H9 (cell line): ENCODE measurements at regions not wholly inside any gene's neighbourhood (a gene's known extent, or its start where the extent isn't known, plus 50 kb on each side); places are given as distances from the start of the nearest gene placed in this dataset.

ENCODE experiments used
- DNase-seq: peaks from one replicate; pipeline ENCODE4 v3.0.0-alpha.2; 2017
- H2AFZ ChIP-seq: one replicate; pipeline ENCODE4 v1.6.1; 2013; ENCODE audit warnings: mild to moderate bottlenecking, low read length, control low read depth, moderate library complexity
- H2AK5ac ChIP-seq: 2 replicates; pipeline ENCODE4 v1.6.1; 2013; ENCODE audit warnings: low read length, control low read depth, mixed read lengths; ENCODE audit not compliant: insufficient read length
- H2BK120ac ChIP-seq: one replicate; pipeline ENCODE4 v1.6.1; 2013; ENCODE audit warnings: low read depth, mild to moderate bottlenecking, low read length, control low read depth, inconsistent platforms; ENCODE audit not compliant: poor library complexity, severe bottlenecking
- H2BK12ac ChIP-seq: 2 replicates; pipeline ENCODE4 v1.6.1; 2013; ENCODE audit warnings: low read length, control low read depth, mixed read lengths, low read depth; ENCODE audit not compliant: insufficient read length
- H2BK15ac ChIP-seq: 2 replicates; pipeline ENCODE4 v1.6.1; 2013; ENCODE audit warnings: low read depth, low read length, control low read depth
- H2BK20ac ChIP-seq: one replicate; pipeline ENCODE4 v1.6.1; 2013; ENCODE audit warnings: low read depth, mild to moderate bottlenecking, low read length, control low read depth, inconsistent platforms; ENCODE audit not compliant: poor library complexity, severe bottlenecking
- H2BK5ac ChIP-seq: 2 replicates; pipeline ENCODE4 v1.6.1; 2013; ENCODE audit warnings: low read length, control low read depth, mixed read lengths; ENCODE audit not compliant: insufficient read length
- H3K14ac ChIP-seq: 2 replicates; pipeline ENCODE4 v1.6.1; 2013; ENCODE audit warnings: low read length, control low read depth; ENCODE audit not compliant: insufficient read depth
- H3K18ac ChIP-seq: 2 replicates; pipeline ENCODE4 v1.6.1; 2013; ENCODE audit warnings: low read depth, mild to moderate bottlenecking, mixed read lengths, low read length, control low read depth; ENCODE audit not compliant: insufficient read length
- H3K23ac ChIP-seq: 2 replicates; pipeline ENCODE4 v1.6.1; 2013; ENCODE audit warnings: low read length, control low read depth, mixed read lengths, low read depth; ENCODE audit not compliant: insufficient read length
- H3K23me2 ChIP-seq: 2 replicates; pipeline ENCODE4 v1.6.1; 2013; ENCODE audit warnings: low read depth, mild to moderate bottlenecking, mixed read lengths, low read length, control low read depth; ENCODE audit not compliant: insufficient read length, poor library complexity, severe bottlenecking
- H3K27ac ChIP-seq: 2 replicates; pipeline ENCODE4 v1.5.1; 2013; ENCODE audit warnings: low read length, control low read depth, mixed read lengths, low read depth; ENCODE audit not compliant: insufficient read length
- H3K27me3 ChIP-seq: 2 replicates; pipeline ENCODE4 v1.6.1; 2013; ENCODE audit warnings: low read length, control low read depth, inconsistent platforms; ENCODE audit not compliant: insufficient read depth
- H3K4ac ChIP-seq: 2 replicates; pipeline ENCODE4 v1.6.1; 2013; ENCODE audit warnings: low read depth, mild to moderate bottlenecking, control low read depth, inconsistent platforms, low read length, moderate library complexity
- H3K4me1 ChIP-seq: 2 replicates; pipeline ENCODE4 v1.6.1; 2013; ENCODE audit warnings: low read length, control low read depth, inconsistent platforms; ENCODE audit not compliant: insufficient read depth
- H3K4me2 ChIP-seq: 2 replicates; pipeline ENCODE4 v1.6.1; 2013; ENCODE audit warnings: low read length, control low read depth, mixed read lengths; ENCODE audit not compliant: insufficient read length, insufficient read depth
- H3K56ac ChIP-seq: 2 replicates; pipeline ENCODE4 v1.6.1; 2013; ENCODE audit warnings: low read depth, mild to moderate bottlenecking, mixed read lengths, low read length, control low read depth; ENCODE audit not compliant: insufficient read length
- H3K79me1 ChIP-seq: 2 replicates; pipeline ENCODE4 v1.6.1; 2013; ENCODE audit warnings: low read depth, mild to moderate bottlenecking, moderate library complexity, low read length, control low read depth, inconsistent platforms; ENCODE audit not compliant: insufficient read depth, poor library complexity, severe bottlenecking
- H3K79me2 ChIP-seq: 2 replicates; pipeline ENCODE4 v1.6.1; 2013; ENCODE audit warnings: low read length, control low read depth, inconsistent platforms; ENCODE audit not compliant: insufficient read depth
- H3K9ac ChIP-seq: 2 replicates; pipeline ENCODE4 v1.6.1; 2013; ENCODE audit warnings: low read length, control low read depth, mixed read lengths; ENCODE audit not compliant: insufficient read length; ENCODE audit errors: extremely low read depth
- H3K9me3 ChIP-seq: one replicate; pipeline ENCODE4 v1.6.1; 2013; ENCODE audit warnings: low read depth, low read length, inconsistent platforms; ENCODE audit not compliant: control insufficient read depth
- H3T11ph ChIP-seq: one replicate; pipeline ENCODE4 v1.6.1; 2013; ENCODE audit warnings: mild to moderate bottlenecking, low read length, control low read depth, inconsistent platforms
- H4K20me1 ChIP-seq: one replicate; pipeline ENCODE4 v1.6.1; 2013; ENCODE audit not compliant: control insufficient read depth, insufficient read length, insufficient read depth
- H4K5ac ChIP-seq: 2 replicates; pipeline ENCODE4 v1.6.1; 2013; ENCODE audit warnings: low read depth, mild to moderate bottlenecking, mixed read lengths, low read length, control low read depth; ENCODE audit not compliant: insufficient read length
- H4K8ac ChIP-seq: replicated peaks from 2 replicates; pipeline ENCODE4 v1.6.1; 2013; ENCODE audit warnings: low read length, control low read depth, mixed read lengths, low read depth; ENCODE audit not compliant: insufficient read length
- H4K91ac ChIP-seq: 2 replicates; pipeline ENCODE4 v1.6.1; 2013; ENCODE audit warnings: low read depth, mild to moderate bottlenecking, moderate library complexity, mixed read lengths, low read length, control low read depth; ENCODE audit not compliant: insufficient read length
- H3K27ac Mint-ChIP-seq, 3 experiments: 2 replicates in 2 of 3; 3 replicates in 1 of 3; pipeline ENCODE4 v1.8.0; 2020 to 2021; ENCODE audit warnings: mixed read lengths in 3 of 3, mild to moderate bottlenecking in 1 of 3, moderate library complexity in 1 of 3
- H3K27me3 Mint-ChIP-seq: 2 replicates; pipeline ENCODE4 v1.8.0; 2021; ENCODE audit warnings: low read depth, mild to moderate bottlenecking, moderate library complexity, mixed read lengths
- H3K36me3 Mint-ChIP-seq, 3 experiments: 2 replicates in 2 of 3; 3 replicates in 1 of 3; pipeline ENCODE4 v1.8.0; 2020 to 2021; ENCODE audit warnings: low read depth in 3 of 3, mixed read lengths in 3 of 3; ENCODE audit not compliant: insufficient read depth in 1 of 3
- H3K4me1 Mint-ChIP-seq, 2 experiments: 2 replicates each; pipeline ENCODE4 v1.8.0; 2020; ENCODE audit warnings: mixed read lengths in 2 of 2
- H3K4me3 Mint-ChIP-seq, 2 experiments: 2 replicates in 1 of 2; 3 replicates in 1 of 2; pipeline ENCODE4 v1.8.0; 2020 to 2021; ENCODE audit warnings: mild to moderate bottlenecking in 2 of 2, mixed read lengths in 2 of 2, moderate library complexity in 1 of 2
- H3K9me3 Mint-ChIP-seq, 2 experiments: 2 replicates in 1 of 2; 3 replicates in 1 of 2; pipeline ENCODE4 v1.8.0; 2020; ENCODE audit warnings: mild to moderate bottlenecking in 2 of 2, mixed read lengths in 2 of 2, moderate library complexity in 1 of 2
- WGBS: extraction: QIAGEN DNeasy Blood & Tissue Kit; methylation state at CpG from one replicate; pipeline ENCODE4 v1.1.7; 2013; ENCODE audit warnings: missing lambda C conversion rate, low lambda C conversion rate, mixed read lengths; ENCODE audit not compliant: insufficient read length; ENCODE audit errors: extremely low coverage; 5-methylcytosine and 5-hydroxymethylcytosine counted together
- TF ChIP-seq, protein P1 (sequence below): fragments of 200-600 bp; sonication (generic); conservative IDR thresholded peaks from 3 replicates; pipeline ENCODE4 v1.8.0; 2021; ENCODE audit warnings: antibody characterized with exemption, mild to moderate bottlenecking

GRCh38 chr13:67308004-67308772 is 78.1 kb upstream of the PCDH9 start:
- Histone ChIP-seq H3K18ac (no peak overlapping the region), H3K9me3 (no peaks in the 10 kb centered on the region), H3T11ph (no peak overlapping the region), H4K20me1 (no peaks in the 10 kb centered on the region), H3K79me1 (no peaks in the 10 kb centered on the region), H3K27ac (no peak overlapping the region), H3K56ac (no peak overlapping the region), H2BK15ac (no peak overlapping the region), H2BK20ac (no peak overlapping the region), H3K4me1 (no peaks in the 10 kb centered on the region), H3K23me2 (no peaks in the 10 kb centered on the region), H3K27me3 (no peaks in the 10 kb centered on the region), H2AFZ (no peak overlapping the region), H3K4ac (no peak overlapping the region), H4K8ac (no peak overlapping the region), H3K23ac (no peak overlapping the region), H2BK5ac (no peak overlapping the region), H3K79me2 (no peaks in the 10 kb centered on the region), H3K14ac (no peak overlapping the region), H3K4me2 (no peak overlapping the region), H4K91ac (no peak overlapping the region), H2AK5ac (no peak overlapping the region), H2BK12ac (no peak overlapping the region), H3K9ac (no peak overlapping the region), H4K5ac (no peak overlapping the region), H2BK120ac (no peak overlapping the region)
- no peak for DNase-seq
- no CpG with 5 or more reads among the region's 4 CpGs for WGBS
- no peaks in the 10 kb centered on the region for H3K9me3 Mint-ChIP-seq
- H3K4me1 Mint-ChIP-seq, result no peaks in the 10 kb centered on the region
- no peak overlapping the region for H3K27ac Mint-ChIP-seq
- H3K36me3 Mint-ChIP-seq, result no peaks in the 10 kb centered on the region
- H3K4me3 Mint-ChIP-seq, result no peak overlapping the region
- H3K27me3 Mint-ChIP-seq, result no peaks in the 10 kb centered on the region
- TF ChIP-seq, protein P1, sequence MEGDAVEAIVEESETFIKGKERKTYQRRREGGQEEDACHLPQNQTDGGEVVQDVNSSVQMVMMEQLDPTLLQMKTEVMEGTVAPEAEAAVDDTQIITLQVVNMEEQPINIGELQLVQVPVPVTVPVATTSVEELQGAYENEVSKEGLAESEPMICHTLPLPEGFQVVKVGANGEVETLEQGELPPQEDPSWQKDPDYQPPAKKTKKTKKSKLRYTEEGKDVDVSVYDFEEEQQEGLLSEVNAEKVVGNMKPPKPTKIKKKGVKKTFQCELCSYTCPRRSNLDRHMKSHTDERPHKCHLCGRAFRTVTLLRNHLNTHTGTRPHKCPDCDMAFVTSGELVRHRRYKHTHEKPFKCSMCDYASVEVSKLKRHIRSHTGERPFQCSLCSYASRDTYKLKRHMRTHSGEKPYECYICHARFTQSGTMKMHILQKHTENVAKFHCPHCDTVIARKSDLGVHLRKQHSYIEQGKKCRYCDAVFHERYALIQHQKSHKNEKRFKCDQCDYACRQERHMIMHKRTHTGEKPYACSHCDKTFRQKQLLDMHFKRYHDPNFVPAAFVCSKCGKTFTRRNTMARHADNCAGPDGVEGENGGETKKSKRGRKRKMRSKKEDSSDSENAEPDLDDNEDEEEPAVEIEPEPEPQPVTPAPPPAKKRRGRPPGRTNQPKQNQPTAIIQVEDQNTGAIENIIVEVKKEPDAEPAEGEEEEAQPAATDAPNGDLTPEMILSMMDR, result no peak
